HEK293 (cell line): ENCODE measurements at regions not wholly inside any gene's neighbourhood (a gene's known extent, or its start where the extent isn't known, plus 50 kb on each side); places are given as distances from the start of the nearest gene placed in this dataset.
A peak's percentile ranks its signal among the peaks of the same experiment; 100 is the strongest.

ENCODE experiments used
- CTCF ChIA-PET: fragments of 350-600 bp; formaldehyde crosslinking; extraction: SDS; loops from one replicate; lab custom pipeline; 2021; ENCODE audit warnings: antibody characterized with exemption; lab: Yijun Ruan, JAX
- POLR2A ChIA-PET: fragments of 300-600 bp; formaldehyde crosslinking; extraction: SDS; loops from one replicate; lab custom pipeline; 2020; ENCODE audit warnings: antibody characterized with exemption, inconsistent platforms; lab: Yijun Ruan, JAX
- H3K27ac ChIP-seq: fragments of 200-500 bp; sonication (Bioruptor generic); 2 replicates; pipeline ENCODE4 v1.5.1; 2014; ENCODE audit warnings: low read depth, low read length, control low read depth, inconsistent platforms; ENCODE audit errors: extremely low read depth
- H3K36me3 ChIP-seq, 2 experiments: fragments of 200-500 bp in 1 of 2; sonication (Bioruptor generic) in 1 of 2; 1 replicate in 1 of 2; 2 replicates in 1 of 2; pipeline ENCODE4 v1.5.1; 2014 to 2017; ENCODE audit warnings: inconsistent platforms in 2 of 2, low read length in 2 of 2; ENCODE audit not compliant: control insufficient read depth in 2 of 2, insufficient read depth in 1 of 2
- H3K4me1 ChIP-seq: fragments of 200-500 bp; sonication (Bioruptor generic); 2 replicates; pipeline ENCODE4 v1.5.1; 2014; ENCODE audit warnings: mild to moderate bottlenecking, low read length, inconsistent platforms; ENCODE audit not compliant: control insufficient read depth, insufficient read depth
- H3K4me3 ChIP-seq: 2 replicates; pipeline ENCODE4 v1.5.1; 2011; ENCODE audit warnings: low read depth, mild to moderate bottlenecking, control low read depth, low read length, moderate library complexity
- H3K9me3 ChIP-seq: fragments of 200-500 bp; sonication (Bioruptor generic); 2 replicates; pipeline ENCODE4 v1.5.1; 2014; ENCODE audit warnings: low read depth, low read length, inconsistent platforms; ENCODE audit not compliant: control insufficient read depth, insufficient read depth
- BCL11A ChIP-seq: fragments of 450-650 bp; formaldehyde crosslinking; IDR thresholded peaks from 2 replicates; pipeline ENCODE4 v1.5.1; 2016; ENCODE audit warnings: low read depth, missing biosample characterization, missing genetic modification characterization
- GLIS1 ChIP-seq: fragments of 450-650 bp; formaldehyde crosslinking; IDR thresholded peaks from 2 replicates; pipeline ENCODE4 v1.5.1; 2016; ENCODE audit warnings: missing biosample characterization, missing genetic modification characterization
- GLIS2 ChIP-seq: fragments of 450-650 bp; formaldehyde crosslinking; IDR thresholded peaks from 2 replicates; pipeline ENCODE4 v1.5.1; 2016; ENCODE audit warnings: missing biosample characterization, missing genetic modification characterization
- IKZF3 ChIP-seq: fragments of 450-650 bp; IDR thresholded peaks from 2 replicates; pipeline ENCODE4 v1.5.0; 2018; ENCODE audit warnings: missing biosample characterization, mild to moderate bottlenecking, missing genetic modification characterization, moderate library complexity
- PRDM10 ChIP-seq: fragments of 450-650 bp; formaldehyde crosslinking; IDR thresholded peaks from 2 replicates; pipeline ENCODE4 v1.5.1; 2016; ENCODE audit warnings: missing biosample characterization, missing genetic modification characterization
- REST ChIP-seq: fragments of 450-650 bp; formaldehyde crosslinking; IDR thresholded peaks from 2 replicates; pipeline ENCODE4 v1.5.1; 2016; ENCODE audit warnings: missing biosample characterization, missing genetic modification characterization
- TCF7L2 ChIP-seq: IDR thresholded peaks from 2 replicates; pipeline ENCODE4 v1.6.1; 2011; ENCODE audit warnings: low read depth, mild to moderate bottlenecking, inconsistent platforms, low read length, moderate library complexity, borderline replicate concordance
- ZBTB1 ChIP-seq: fragments of 450-650 bp; formaldehyde crosslinking; IDR thresholded peaks from 2 replicates; pipeline ENCODE4 v1.5.1; 2016; ENCODE audit warnings: missing biosample characterization, missing genetic modification characterization
- ZBTB17 ChIP-seq: fragments of 450-650 bp; formaldehyde crosslinking; IDR thresholded peaks from 2 replicates; pipeline ENCODE4 v1.5.1; 2016; ENCODE audit warnings: missing biosample characterization, missing genetic modification characterization
- ZIC2 ChIP-seq: fragments of 450-650 bp; formaldehyde crosslinking; IDR thresholded peaks from 2 replicates; pipeline ENCODE4 v1.5.1; 2016; ENCODE audit warnings: missing biosample characterization, missing genetic modification characterization
- ZNF16 ChIP-seq: fragments of 450-650 bp; formaldehyde crosslinking; IDR thresholded peaks from 2 replicates; pipeline ENCODE4 v1.5.1; 2016; ENCODE audit warnings: low read depth, missing biosample characterization, missing genetic modification characterization
- ZNF174 ChIP-seq: fragments of 450-650 bp; formaldehyde crosslinking; IDR thresholded peaks from 2 replicates; pipeline ENCODE4 v1.5.0; 2017; ENCODE audit warnings: missing biosample characterization, mild to moderate bottlenecking, missing genetic modification characterization
- ZNF214 ChIP-seq: fragments of 450-650 bp; formaldehyde crosslinking; IDR thresholded peaks from 2 replicates; pipeline ENCODE4 v1.5.1; 2017; ENCODE audit warnings: missing biosample characterization, mild to moderate bottlenecking, missing genetic modification characterization, borderline replicate concordance
- ZNF223 ChIP-seq: fragments of 450-650 bp; formaldehyde crosslinking; IDR thresholded peaks from 2 replicates; pipeline ENCODE4 v1.5.1; 2016; ENCODE audit warnings: missing biosample characterization, missing genetic modification characterization
- ZNF239 ChIP-seq: fragments of 450-650 bp; formaldehyde crosslinking; IDR thresholded peaks from 2 replicates; pipeline ENCODE4 v1.5.1; 2016; ENCODE audit warnings: missing biosample characterization, missing genetic modification characterization
- ZNF302 ChIP-seq: fragments of 450-650 bp; formaldehyde crosslinking; IDR thresholded peaks from 2 replicates; pipeline ENCODE4 v1.5.1; 2016; ENCODE audit warnings: missing biosample characterization, missing genetic modification characterization, low read depth
- ZNF341 ChIP-seq: fragments of 450-650 bp; formaldehyde crosslinking; IDR thresholded peaks from 2 replicates; pipeline ENCODE4; 2016; ENCODE audit warnings: low read depth, missing biosample characterization, missing genetic modification characterization
- ZNF366 ChIP-seq: fragments of 450-650 bp; formaldehyde crosslinking; conservative IDR thresholded peaks from 2 replicates; pipeline ENCODE4 v1.5.1; 2016; ENCODE audit warnings: missing biosample characterization, missing genetic modification characterization
- ZNF521 ChIP-seq: fragments of 450-650 bp; formaldehyde crosslinking; IDR thresholded peaks from 2 replicates; pipeline ENCODE4 v1.5.1; 2017; ENCODE audit warnings: missing biosample characterization, mild to moderate bottlenecking, missing genetic modification characterization
- ZNF596 ChIP-seq: fragments of 450-650 bp; IDR thresholded peaks from 2 replicates; pipeline ENCODE4 v1.5.0; 2018; ENCODE audit warnings: missing biosample characterization, mild to moderate bottlenecking, missing genetic modification characterization, moderate library complexity
- ZNF629 ChIP-seq: fragments of 450-650 bp; formaldehyde crosslinking; IDR thresholded peaks from 2 replicates; pipeline ENCODE4 v1.5.1; 2017; ENCODE audit warnings: missing biosample characterization, missing genetic modification characterization
- ZNF658 ChIP-seq: fragments of 450-650 bp; formaldehyde crosslinking; IDR thresholded peaks from 2 replicates; pipeline ENCODE4; 2016; ENCODE audit warnings: missing biosample characterization, missing genetic modification characterization
- ZNF704 ChIP-seq: fragments of 450-650 bp; formaldehyde crosslinking; IDR thresholded peaks from 2 replicates; pipeline ENCODE4 v1.5.1; 2016; ENCODE audit warnings: missing biosample characterization, missing genetic modification characterization
- ZNF707 ChIP-seq: fragments of 450-650 bp; formaldehyde crosslinking; IDR thresholded peaks from 2 replicates; pipeline ENCODE4 v1.5.1; 2016; ENCODE audit warnings: missing biosample characterization, missing genetic modification characterization
- ZNF776 ChIP-seq: fragments of 450-650 bp; formaldehyde crosslinking; IDR thresholded peaks from 2 replicates; pipeline ENCODE4 v1.5.0; 2017; ENCODE audit warnings: missing biosample characterization, missing genetic modification characterization, borderline replicate concordance
- ZNF830 ChIP-seq: fragments of 450-650 bp; IDR thresholded peaks from 2 replicates; pipeline ENCODE4 v1.5.0; 2018; ENCODE audit warnings: missing biosample characterization, missing genetic modification characterization, low read depth, mild to moderate bottlenecking, moderate library complexity
- ZSCAN23 ChIP-seq: fragments of 450-650 bp; formaldehyde crosslinking; IDR thresholded peaks from 2 replicates; pipeline ENCODE4 v1.5.1; 2016; ENCODE audit warnings: missing biosample characterization, missing genetic modification characterization
- TF ChIP-seq, protein P1 (sequence below): fragments of 450-650 bp; formaldehyde crosslinking; IDR thresholded peaks from 2 replicates; pipeline ENCODE4 v1.5.1; 2016; ENCODE audit warnings: missing biosample characterization, missing genetic modification characterization
- TF ChIP-seq, protein P2 (sequence below): fragments of 450-650 bp; formaldehyde crosslinking; IDR thresholded peaks from 2 replicates; pipeline ENCODE4 v1.5.1; 2016; ENCODE audit warnings: missing biosample characterization, missing genetic modification characterization, low read depth

GRCh38 chr12:88897723-88898122, 317.5 kb upstream of the KITLG start (continued):
- no peak for TF ChIP-seq PRDM10 (tag by site-specific recombination)
- no peak for TF ChIP-seq ZNF704
- no peak for TF ChIP-seq ZBTB17 (tag by site-specific recombination)
- no peak for TF ChIP-seq ZNF214 (tag by site-specific recombination)
- no peak for TF ChIP-seq ZNF223 (tag by site-specific recombination)
- TF ChIP-seq ZNF16 (tag by site-specific recombination): no peak
- no peak for TF ChIP-seq ZNF174 (tag by site-specific recombination)
- TF ChIP-seq ZNF830: no peak
- TF ChIP-seq ZNF658 (tag by site-specific recombination): no peak
- no peak for TF ChIP-seq ZNF302 (tag by site-specific recombination)
- no peak for TF ChIP-seq ZNF776
- TF ChIP-seq ZNF341 (tag by site-specific recombination): no peak
- TF ChIP-seq GLIS1 (tag by site-specific recombination): no peak

- Histone ChIP-seq H3K4me3 (no peak overlapping the region), H3K4me1 (no peaks in the 10 kb centered on the region), H3K36me3 (no peaks in the 10 kb centered on the region), H3K27ac (no peak overlapping the region), H3K9me3 (no peaks in the 10 kb centered on the region)
- POLR2A ChIA-PET: no interaction called here
- CTCF ChIA-PET: no interaction called here
- no peak for TF ChIP-seq GLIS2 (tag by site-specific recombination)
- no peak for TF ChIP-seq TCF7L2
- no peak for TF ChIP-seq ZNF521
- TF ChIP-seq IKZF3 (tag by site-specific recombination): 0 out of 2 replicates have a peak, but pooled peaks have one; percentile 31
- no peak for TF ChIP-seq ZSCAN23
- TF ChIP-seq, protein P1, sequence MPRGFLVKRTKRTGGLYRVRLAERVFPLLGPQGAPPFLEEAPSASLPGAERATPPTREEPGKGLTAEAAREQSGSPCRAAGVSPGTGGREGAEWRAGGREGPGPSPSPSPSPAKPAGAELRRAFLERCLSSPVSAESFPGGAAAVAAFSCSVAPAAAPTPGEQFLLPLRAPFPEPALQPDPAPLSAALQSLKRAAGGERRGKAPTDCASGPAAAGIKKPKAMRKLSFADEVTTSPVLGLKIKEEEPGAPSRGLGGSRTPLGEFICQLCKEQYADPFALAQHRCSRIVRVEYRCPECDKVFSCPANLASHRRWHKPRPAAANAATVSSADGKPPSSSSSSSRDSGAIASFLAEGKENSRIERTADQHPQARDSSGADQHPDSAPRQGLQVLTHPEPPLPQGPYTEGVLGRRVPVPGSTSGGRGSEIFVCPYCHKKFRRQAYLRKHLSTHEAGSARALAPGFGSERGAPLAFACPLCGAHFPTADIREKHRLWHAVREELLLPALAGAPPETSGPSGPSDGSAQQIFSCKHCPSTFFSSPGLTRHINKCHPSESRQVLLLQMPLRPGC: 0 out of 2 replicates have a peak, but pooled peaks have one; percentile 22
- 0 out of 2 replicates have a peak, but pooled peaks have one; percentile 26 for TF ChIP-seq ZNF366 (tag by site-specific recombination)
- no peak for TF ChIP-seq REST
- peak; percentile 51 for TF ChIP-seq ZNF629 (tag by site-specific recombination)
- no peak for TF ChIP-seq ZNF239 (tag by site-specific recombination)
- no peak for TF ChIP-seq ZNF707 (tag by site-specific recombination)
- TF ChIP-seq ZBTB1: no peak
- no peak for TF ChIP-seq ZIC2 (tag by site-specific recombination)
- TF ChIP-seq, protein P2, sequence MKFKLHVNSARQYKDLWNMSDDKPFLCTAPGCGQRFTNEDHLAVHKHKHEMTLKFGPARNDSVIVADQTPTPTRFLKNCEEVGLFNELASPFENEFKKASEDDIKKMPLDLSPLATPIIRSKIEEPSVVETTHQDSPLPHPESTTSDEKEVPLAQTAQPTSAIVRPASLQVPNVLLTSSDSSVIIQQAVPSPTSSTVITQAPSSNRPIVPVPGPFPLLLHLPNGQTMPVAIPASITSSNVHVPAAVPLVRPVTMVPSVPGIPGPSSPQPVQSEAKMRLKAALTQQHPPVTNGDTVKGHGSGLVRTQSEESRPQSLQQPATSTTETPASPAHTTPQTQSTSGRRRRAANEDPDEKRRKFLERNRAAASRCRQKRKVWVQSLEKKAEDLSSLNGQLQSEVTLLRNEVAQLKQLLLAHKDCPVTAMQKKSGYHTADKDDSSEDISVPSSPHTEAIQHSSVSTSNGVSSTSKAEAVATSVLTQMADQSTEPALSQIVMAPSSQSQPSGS: peak; percentile 83
- no peak for TF ChIP-seq ZNF596
- TF ChIP-seq BCL11A (tag by site-specific recombination): no peak
These were observed 316.7 kb upstream of the KITLG start for GRCh38 chr12:88896958-88897357.
